Liver (tissue), 8 donors: ENCODE measurements at regions not wholly inside any gene's neighbourhood (a gene's known extent, or its start where the extent isn't known, plus 50 kb on each side); places are given as distances from the start of the nearest gene placed in this dataset.

Experiments used
- DNase-seq: peaks from one replicate; pipeline ENCODE4 v3.0.0-alpha.2; 2017; ENCODE audit warnings: low spot score
- H3K27ac ChIP-seq, 2 donors: one replicate each; pipeline ENCODE4 v1.7.0; 2013; ENCODE audit warnings: inconsistent platforms in 2 of 2, low read length in 2 of 2, control low read depth in 1 of 2, low read depth in 1 of 2, mild to moderate bottlenecking in 1 of 2
- H3K27me3 ChIP-seq, 4 donors: one replicate each; pipeline versions ENCODE4 v1.6.1 to v1.7.0; 2013; ENCODE audit warnings: low read length in 3 of 4, inconsistent platforms in 1 of 4, mild to moderate bottlenecking in 1 of 4, moderate library complexity in 1 of 4; ENCODE audit not compliant: control insufficient read depth in 4 of 4, insufficient read depth in 4 of 4
- H3K36me3 ChIP-seq, 4 donors: one replicate each; pipeline versions ENCODE4 v1.6.1 to v1.7.0; 2013; ENCODE audit warnings: low read length in 3 of 4, mild to moderate bottlenecking in 3 of 4, low read depth in 1 of 4, moderate library complexity in 1 of 4; ENCODE audit not compliant: control insufficient read depth in 4 of 4, insufficient read depth in 3 of 4
- H3K4me1 ChIP-seq, 4 donors: one replicate each; pipeline versions ENCODE4 v1.6.1 to v1.7.0; 2013; ENCODE audit warnings: low read length in 3 of 4, mild to moderate bottlenecking in 3 of 4, moderate library complexity in 1 of 4; ENCODE audit not compliant: control insufficient read depth in 4 of 4, insufficient read depth in 4 of 4
- H3K4me3 ChIP-seq, 3 donors: one replicate each; pipeline versions ENCODE4 v1.6.1 to v1.7.0; 2013; ENCODE audit warnings: low read length in 3 of 3, control low read depth in 1 of 3, low read depth in 1 of 3, mild to moderate bottlenecking in 1 of 3
- H3K9ac ChIP-seq, 2 donors: one replicate each; pipeline ENCODE4 v1.7.0; 2013; ENCODE audit warnings: low read length in 2 of 2, mild to moderate bottlenecking in 2 of 2, moderate library complexity in 2 of 2, control low read depth in 1 of 2, low read depth in 1 of 2
- H3K9me3 ChIP-seq, 4 donors: one replicate each; pipeline versions ENCODE4 v1.6.1 to v1.7.0; 2013; ENCODE audit warnings: low read length in 3 of 4; ENCODE audit not compliant: control insufficient read depth in 4 of 4
- CTCF ChIP-seq: fragments of 150-350 bp; IDR thresholded peaks from 2 replicates; pipeline ENCODE4 v1.5.1; 2017; ENCODE audit warnings: improper control_type of control experiment, low read depth, low read length; ENCODE audit not compliant: missing input control
- EGR1 ChIP-seq, 2 donors: IDR thresholded peaks; 2 replicates each; pipeline ENCODE4 v1.6.1; 2016 to 2018; ENCODE audit warnings: antibody characterized with exemption in 2 of 2, low read depth in 2 of 2
- FOXA2 ChIP-seq: IDR thresholded peaks from 2 replicates; pipeline ENCODE4 v1.6.1; 2016; ENCODE audit warnings: antibody characterized with exemption
- HNF4A ChIP-seq, 2 donors: conservative IDR thresholded peaks; 2 replicates each; pipeline ENCODE4 v1.6.1; 2016; ENCODE audit warnings: antibody characterized with exemption in 2 of 2, mild to moderate bottlenecking in 2 of 2
- JUND ChIP-seq, 2 donors: IDR thresholded peaks; 2 replicates each; pipeline ENCODE4 v1.6.1; 2016; ENCODE audit warnings: antibody characterized with exemption in 2 of 2
- MAX ChIP-seq: IDR thresholded peaks from 2 replicates; pipeline ENCODE4 v1.6.1; 2016; ENCODE audit warnings: antibody characterized with exemption
- NR2F2 ChIP-seq: IDR thresholded peaks from 2 replicates; pipeline ENCODE4 v1.6.1; 2016; ENCODE audit warnings: antibody characterized with exemption
- RAD21 ChIP-seq, 2 donors: IDR thresholded peaks; 2 replicates each; pipeline ENCODE4 v1.6.1; 2016; ENCODE audit warnings: antibody characterized with exemption in 2 of 2, mild to moderate bottlenecking in 2 of 2
- RXRA ChIP-seq, 2 donors: IDR thresholded peaks; 2 replicates each; pipeline ENCODE4 v1.6.1; 2017 to 2018; ENCODE audit warnings: antibody characterized with exemption in 2 of 2, mild to moderate bottlenecking in 1 of 2
- SP1 ChIP-seq: IDR thresholded peaks from 2 replicates; pipeline ENCODE4 v1.6.1; 2018; ENCODE audit warnings: antibody characterized with exemption, mild to moderate bottlenecking
- TAF1 ChIP-seq: conservative IDR thresholded peaks from 2 replicates; pipeline ENCODE4 v1.6.1; 2016; ENCODE audit warnings: antibody characterized with exemption, mild to moderate bottlenecking
- YY1 ChIP-seq: IDR thresholded peaks from 2 replicates; pipeline ENCODE4 v1.6.1; 2016; ENCODE audit warnings: antibody characterized with exemption, mild to moderate bottlenecking
- WGBS: extraction: QIAGEN DNeasy Blood & Tissue Kit; methylation state at CpG from one replicate; pipeline ENCODE4 v1.1.7; 2013; 5-methylcytosine and 5-hydroxymethylcytosine counted together
- TF ChIP-seq, protein P1 (sequence below): IDR thresholded peaks from 2 replicates; pipeline ENCODE4 v1.6.1; 2016; ENCODE audit warnings: antibody characterized with exemption, mild to moderate bottlenecking
- TF ChIP-seq, protein P2 (sequence below): IDR thresholded peaks from 2 replicates; pipeline ENCODE4 v1.6.1; 2016; ENCODE audit warnings: antibody characterized with exemption
- donor health status: healthy.
- donor health status: healthy.
- donor health status: healthy.
- donor health status: healthy.
- donor health status: healthy.

- TF ChIP-seq, protein P1, sequence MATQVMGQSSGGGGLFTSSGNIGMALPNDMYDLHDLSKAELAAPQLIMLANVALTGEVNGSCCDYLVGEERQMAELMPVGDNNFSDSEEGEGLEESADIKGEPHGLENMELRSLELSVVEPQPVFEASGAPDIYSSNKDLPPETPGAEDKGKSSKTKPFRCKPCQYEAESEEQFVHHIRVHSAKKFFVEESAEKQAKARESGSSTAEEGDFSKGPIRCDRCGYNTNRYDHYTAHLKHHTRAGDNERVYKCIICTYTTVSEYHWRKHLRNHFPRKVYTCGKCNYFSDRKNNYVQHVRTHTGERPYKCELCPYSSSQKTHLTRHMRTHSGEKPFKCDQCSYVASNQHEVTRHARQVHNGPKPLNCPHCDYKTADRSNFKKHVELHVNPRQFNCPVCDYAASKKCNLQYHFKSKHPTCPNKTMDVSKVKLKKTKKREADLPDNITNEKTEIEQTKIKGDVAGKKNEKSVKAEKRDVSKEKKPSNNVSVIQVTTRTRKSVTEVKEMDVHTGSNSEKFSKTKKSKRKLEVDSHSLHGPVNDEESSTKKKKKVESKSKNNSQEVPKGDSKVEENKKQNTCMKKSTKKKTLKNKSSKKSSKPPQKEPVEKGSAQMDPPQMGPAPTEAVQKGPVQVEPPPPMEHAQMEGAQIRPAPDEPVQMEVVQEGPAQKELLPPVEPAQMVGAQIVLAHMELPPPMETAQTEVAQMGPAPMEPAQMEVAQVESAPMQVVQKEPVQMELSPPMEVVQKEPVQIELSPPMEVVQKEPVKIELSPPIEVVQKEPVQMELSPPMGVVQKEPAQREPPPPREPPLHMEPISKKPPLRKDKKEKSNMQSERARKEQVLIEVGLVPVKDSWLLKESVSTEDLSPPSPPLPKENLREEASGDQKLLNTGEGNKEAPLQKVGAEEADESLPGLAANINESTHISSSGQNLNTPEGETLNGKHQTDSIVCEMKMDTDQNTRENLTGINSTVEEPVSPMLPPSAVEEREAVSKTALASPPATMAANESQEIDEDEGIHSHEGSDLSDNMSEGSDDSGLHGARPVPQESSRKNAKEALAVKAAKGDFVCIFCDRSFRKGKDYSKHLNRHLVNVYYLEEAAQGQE = no peak
- no peak for TF ChIP-seq RAD21 (IDR thresholded peaks at IDR 0.05)
- no peak for TF ChIP-seq FOXA2
- TF ChIP-seq, protein P2, sequence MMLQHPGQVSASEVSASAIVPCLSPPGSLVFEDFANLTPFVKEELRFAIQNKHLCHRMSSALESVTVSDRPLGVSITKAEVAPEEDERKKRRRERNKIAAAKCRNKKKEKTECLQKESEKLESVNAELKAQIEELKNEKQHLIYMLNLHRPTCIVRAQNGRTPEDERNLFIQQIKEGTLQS = no peak
- no peak for TF ChIP-seq YY1
- TF ChIP-seq NR2F2 = no peak
Observed at GRCh38 chr17:12330456-12330855, 309.8 kb downstream of the MAP2K4 start (continued).

DNA sequence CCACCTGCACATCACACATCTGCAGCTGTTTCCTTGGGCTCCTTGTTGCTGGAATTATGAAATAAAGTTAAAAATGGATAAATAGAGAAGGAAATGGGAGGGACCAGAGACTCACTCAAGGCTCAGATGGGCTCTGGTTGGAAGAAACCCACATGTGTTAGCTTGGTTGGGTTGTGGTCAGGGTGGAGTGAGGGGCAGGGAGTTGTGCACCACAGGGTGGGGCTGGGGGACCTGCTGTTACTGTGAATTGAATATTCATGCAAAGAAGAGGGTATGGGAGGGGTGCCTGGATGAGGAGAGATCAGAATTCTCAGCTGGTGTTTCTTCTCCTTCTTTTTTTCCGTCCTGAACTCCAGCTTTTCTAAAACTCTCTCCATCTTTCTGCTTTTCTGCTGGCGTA is 320.7 kb downstream of the MAP2K4 start:
- H3K27me3 ChIP-seq = no peaks in the 10 kb centered on the region
- peaks cover 0 to 5% (median under 1%) of the 10 kb centered on the region in 4 donors for H3K9me3 ChIP-seq
- TF ChIP-seq HNF4A (conservative IDR thresholded peaks at IDR 0.05) (no peak), RAD21 (IDR thresholded peaks at IDR 0.05) (no peak), RXRA (IDR thresholded peaks at IDR 0.05) (no peak), JUND (IDR thresholded peaks at IDR 0.05) (no peak), MAX (no peak), EGR1 (IDR thresholded peaks at IDR 0.05; ENCODE audit: low read depth in 2 of 2) (no peak), TAF1 (no peak), SP1 (no peak)

GRCh38 chr17:12342161-12342560 is 321.5 kb downstream of the MAP2K4 start:
- 48% methylated on average over 6 of the region's 6 CpGs for WGBS
- no peaks in the 10 kb centered on the region for H3K4me1 ChIP-seq
- TF ChIP-seq FOXA2 (no peak), CTCF (no peak), TAF1 (no peak), JUND (IDR thresholded peaks at IDR 0.05) (no peak), RAD21 (IDR thresholded peaks at IDR 0.05) (no peak), MAX (no peak), HNF4A (conservative IDR thresholded peaks at IDR 0.05) (no peak), EGR1 (IDR thresholded peaks at IDR 0.05; ENCODE audit: low read depth in 2 of 2) (no peak), SP1 (no peak)
- TF ChIP-seq, protein P1 = no peak
- TF ChIP-seq, protein P2 = no peak

More for the DNA sequence above, 320.7 kb downstream of the MAP2K4 start:
- no peaks in the 10 kb centered on the region for H3K4me1 ChIP-seq
- no peaks in the 10 kb centered on the region for H3K36me3 ChIP-seq
- H3K27ac ChIP-seq = no peak overlapping the region
- H3K4me3 ChIP-seq = no peak overlapping the region
- WGBS = 71% methylated on average over 2 of the region's 2 CpGs
- no peak overlapping the region for H3K9ac ChIP-seq
- no peak for DNase-seq

More at GRCh38 chr17:12342161-12342560, 321.5 kb downstream of the MAP2K4 start:
- Histone ChIP-seq H3K9ac (no peak overlapping the region), H3K4me3 (no peak overlapping the region), H3K27me3 (no peaks in the 10 kb centered on the region), H3K36me3 (no peaks in the 10 kb centered on the region), H3K9me3 (peaks cover 0 to under 1% (median 0%) of the 10 kb centered on the region in 4 donors), H3K27ac (no peak overlapping the region)
- no peak for DNase-seq
